OCI-LY3 (cell line): ENCODE measurements at regions not wholly inside any gene's neighbourhood (a gene's known extent, or its start where the extent isn't known, plus 50 kb on each side); places are given as distances from the start of the nearest gene placed in this dataset.

ENCODE experiments used
- H2AFZ ChIP-seq: fragments of 200-600, 300-600 bp; shearing (Covaris generic); 2 replicates; pipeline ENCODE4 v1.6.0; 2014; ENCODE audit warnings: antibody characterized with exemption, low read depth, low read length
- H3K27ac ChIP-seq: fragments of 200-600, 300-600 bp; sonication (generic); 2 replicates; pipeline ENCODE4 v1.5.1; 2014; ENCODE audit warnings: mild to moderate bottlenecking, low read length, moderate library complexity, mixed read lengths
- H3K27me3 ChIP-seq: fragments of 200-600, 300-600 bp; sonication (generic); 2 replicates; pipeline ENCODE4 v1.6.1; 2014; ENCODE audit warnings: low read depth, low read length, mixed read lengths
- H3K36me3 ChIP-seq: fragments of 200-600, 300-600 bp; sonication (generic); replicated peaks from 2 replicates; pipeline ENCODE3; 2014; ENCODE audit warnings: low read depth, low read length, mixed read lengths
- H3K4me1 ChIP-seq: fragments of 300-600, 200-600 bp; sonication (generic); 2 replicates; pipeline ENCODE4 v1.6.1; 2014; ENCODE audit warnings: low read length, mixed read lengths
- H3K4me2 ChIP-seq: fragments of 200-600, 300-600 bp; sonication (generic); 2 replicates; pipeline ENCODE4 v1.6.1; 2014; ENCODE audit warnings: low read length, mixed read lengths
- H3K4me3 ChIP-seq: fragments of 300-600, 200-600 bp; sonication (generic); 2 replicates; pipeline ENCODE4 v1.5.1; 2014; ENCODE audit warnings: antibody characterized with exemption, mild to moderate bottlenecking, low read length, moderate library complexity
- H3K79me2 ChIP-seq: fragments of 300-600, 200-600 bp; shearing (Covaris generic); 2 replicates; pipeline ENCODE4 v1.6.1; 2014; ENCODE audit warnings: mild to moderate bottlenecking, low read length, mixed read lengths
- H3K9ac ChIP-seq: fragments of 300-600, 200-600 bp; shearing (Covaris generic); 2 replicates; pipeline ENCODE4 v1.6.0; 2014; ENCODE audit warnings: mild to moderate bottlenecking, low read length, moderate library complexity
- H3K9me3 ChIP-seq: fragments of 200-600, 300-600 bp; shearing (Covaris generic); 2 replicates; pipeline ENCODE4 v1.6.1; 2014; ENCODE audit warnings: low read length, mixed read lengths; ENCODE audit not compliant: insufficient read depth
- H4K20me1 ChIP-seq: fragments of 200-600, 300-600 bp; sonication (generic); 2 replicates; pipeline ENCODE4 v1.6.1; 2016; ENCODE audit warnings: low read length, mixed read lengths; ENCODE audit not compliant: insufficient read depth
- CTCF ChIP-seq: fragments of 200-600, 300-600 bp; sonication (generic); IDR thresholded peaks from 2 replicates; pipeline ENCODE4 v1.5.1; 2014; ENCODE audit warnings: antibody characterized with exemption, low read length, low read depth
- EZH2phosphoT487 ChIP-seq: fragments of 200-600 bp; shearing (Covaris generic); IDR thresholded peaks from 2 replicates; pipeline ENCODE4 v1.6.1; 2018; ENCODE audit warnings: antibody characterized with exemption, mixed run types, low read depth

GRCh38 chr1:221632072-221632471, 109.8 kb downstream of the DUSP10 start:
- Histone ChIP-seq H4K20me1 (no peaks in the 10 kb centered on the region), H3K36me3 (no peaks in the 10 kb centered on the region), H3K4me2 (no peak overlapping the region), H3K9me3 (no peaks in the 10 kb centered on the region), H3K27me3 (no peaks in the 10 kb centered on the region), H3K4me3 (no peak overlapping the region), H3K9ac (no peak overlapping the region), H2AFZ (no peak overlapping the region), H3K79me2 (no peaks in the 10 kb centered on the region), H3K27ac (no peak overlapping the region), H3K4me1 (no peaks in the 10 kb centered on the region)
- TF ChIP-seq CTCF, result no peak
- TF ChIP-seq EZH2phosphoT487, result no peak

GRCh38 chr1:221633841-221634409, 108.0 kb downstream of the DUSP10 start:
- H3K9me3 ChIP-seq, result no peaks in the 10 kb centered on the region
- no peak overlapping the region for H2AFZ ChIP-seq
- H3K27ac ChIP-seq, result no peak overlapping the region
- H3K79me2 ChIP-seq, result no peaks in the 10 kb centered on the region
- H3K9ac ChIP-seq, result no peak overlapping the region
- H3K4me1 ChIP-seq, result no peaks in the 10 kb centered on the region
- no peak overlapping the region for H3K4me2 ChIP-seq
- H3K4me3 ChIP-seq, result no peak overlapping the region
- no peak for TF ChIP-seq EZH2phosphoT487
- TF ChIP-seq CTCF, result no peak
- H3K36me3 ChIP-seq, result no peaks in the 10 kb centered on the region
- H4K20me1 ChIP-seq, result no peaks in the 10 kb centered on the region
- H3K27me3 ChIP-seq, result no peaks in the 10 kb centered on the region

GRCh38 chr1:221634606-221635005, 107.3 kb downstream of the DUSP10 start:
- H3K4me2 ChIP-seq, result no peak overlapping the region
- no peak overlapping the region for H3K4me3 ChIP-seq
- no peaks in the 10 kb centered on the region for H3K36me3 ChIP-seq
- no peak overlapping the region for H2AFZ ChIP-seq
- no peak overlapping the region for H3K27ac ChIP-seq
- H3K9ac ChIP-seq, result no peak overlapping the region
- H3K79me2 ChIP-seq, result no peaks in the 10 kb centered on the region
- TF ChIP-seq EZH2phosphoT487 (no peak), CTCF (no peak)
- no peaks in the 10 kb centered on the region for H3K4me1 ChIP-seq
- H3K27me3 ChIP-seq, result no peaks in the 10 kb centered on the region
- no peaks in the 10 kb centered on the region for H3K9me3 ChIP-seq
- no peaks in the 10 kb centered on the region for H4K20me1 ChIP-seq

GRCh38 chr1:221635305-221635704, 106.6 kb downstream of the DUSP10 start:
- H3K4me1 ChIP-seq, result no peaks in the 10 kb centered on the region
- no peak overlapping the region for H3K4me3 ChIP-seq
- no peaks in the 10 kb centered on the region for H3K36me3 ChIP-seq
- H4K20me1 ChIP-seq, result no peaks in the 10 kb centered on the region
- H3K27me3 ChIP-seq, result no peaks in the 10 kb centered on the region
- H3K9me3 ChIP-seq, result no peaks in the 10 kb centered on the region
- TF ChIP-seq CTCF, result no peak
- no peak overlapping the region for H2AFZ ChIP-seq
- H3K9ac ChIP-seq, result no peak overlapping the region
- no peaks in the 10 kb centered on the region for H3K79me2 ChIP-seq
- H3K27ac ChIP-seq, result no peak overlapping the region
- H3K4me2 ChIP-seq, result no peak overlapping the region
